PC-9 (cell line): ENCODE measurements at regions not wholly inside any gene's neighbourhood (a gene's known extent, or its start where the extent isn't known, plus 50 kb on each side); places are given as distances from the start of the nearest gene placed in this dataset.

Experiments
- BruUV-seq: library from RNA; stranded (reverse); fragments of 400-500 nt; replicated peaks from 2 replicates; lab custom pipeline; 2021; lab: Mats Ljungman, UMichigan
- CTCF ChIA-PET: fragments of 300-600 bp; sonication (Branson Sonifier 250); formaldehyde crosslinking; loops from one replicate; lab custom pipeline; 2022; ENCODE audit warnings: antibody characterized with exemption; lab: Charles Lee
- POLR2A ChIA-PET: fragments of 300-600 bp; sonication (Branson Sonifier 250); formaldehyde crosslinking; loops from one replicate; lab custom pipeline; 2022; ENCODE audit warnings: antibody characterized with exemption; ENCODE audit not compliant: unreplicated experiment; lab: Charles Lee
- DNase-seq, 2 experiments: peaks; one replicate each; pipeline versions ENCODE4 v3.0.0 to v3.0.0-alpha.2; 2015 to 2022; ENCODE audit warnings: mixed read lengths in 1 of 2
- H2AFZ ChIP-seq: fragments of 200-600 bp; sonication (generic); 2 replicates; pipeline ENCODE4 v1.8.1; 2017; ENCODE audit warnings: antibody characterized with exemption
- H3F3A ChIP-seq: fragments of 200-600 bp; sonication (generic); 2 replicates; pipeline ENCODE4 v1.8.1; 2017; ENCODE audit warnings: antibody characterized with exemption, mild to moderate bottlenecking, low read depth; ENCODE audit not compliant: insufficient read depth
- H3K27ac ChIP-seq: fragments of 200-600 bp; sonication (generic); 2 replicates; pipeline ENCODE4 v1.6.1; 2016; ENCODE audit warnings: mixed run types
- H3K27me3 ChIP-seq: fragments of 200-600 bp; sonication (generic); 2 replicates; pipeline ENCODE4 v1.6.1; 2016; ENCODE audit warnings: low read depth, mixed run types; ENCODE audit not compliant: insufficient read depth
- H3K36me3 ChIP-seq: fragments of 200-600 bp; sonication (generic); 2 replicates; pipeline ENCODE4 v1.6.1; 2016; ENCODE audit warnings: low read depth, mixed run types
- H3K4me1 ChIP-seq: fragments of 200-600 bp; sonication (generic); replicated peaks from 2 replicates; pipeline ENCODE4 v1.6.1; 2016; ENCODE audit warnings: mixed run types; ENCODE audit not compliant: insufficient read depth
- H3K4me2 ChIP-seq: fragments of 200-600 bp; sonication (generic); 2 replicates; pipeline ENCODE4 v1.6.1; 2017; ENCODE audit warnings: mixed run types
- H3K4me3 ChIP-seq: fragments of 200-600 bp; sonication (generic); 2 replicates; pipeline ENCODE4 v1.6.1; 2016; ENCODE audit warnings: mixed run types
- H3K79me2 ChIP-seq: fragments of 200-600 bp; sonication (generic); 2 replicates; pipeline ENCODE4 v1.6.1; 2017; ENCODE audit warnings: low read depth, mixed run types
- H3K9me2 ChIP-seq: fragments of 200-600 bp; sonication (generic); 2 replicates; pipeline ENCODE4 v1.8.1; 2017; ENCODE audit warnings: mild to moderate bottlenecking; ENCODE audit not compliant: insufficient read depth
- H3K9me3 ChIP-seq: fragments of 200-600 bp; sonication (generic); 2 replicates; pipeline ENCODE4 v1.8.1; 2016; ENCODE audit warnings: low read depth; ENCODE audit not compliant: insufficient read depth
- H4K20me1 ChIP-seq: fragments of 200-600 bp; sonication (generic); 2 replicates; pipeline ENCODE4 v1.8.1; 2017; ENCODE audit not compliant: insufficient read depth
- CTCF ChIP-seq: fragments of 200-600 bp; sonication (generic); conservative IDR thresholded peaks from 2 replicates; pipeline ENCODE4 v1.6.1; 2017; ENCODE audit warnings: mixed run types, antibody characterized with exemption, mild to moderate bottlenecking, moderate library complexity
- EZH2 ChIP-seq: fragments of 200-600 bp; sonication (generic); IDR thresholded peaks from 2 replicates; pipeline ENCODE4 v1.8.0; 2017; ENCODE audit warnings: antibody characterized with exemption, low read depth
- intact Hi-C: fragments of 100-400 bp; cut with micrococcal nuclease; formaldehyde crosslinking; loops from one replicate; pipeline ENCODE4 v1.10.0; 2022; ENCODE audit not compliant: unreplicated experiment

GRCh38 chr2:133975676-133976428, 278.0 kb upstream of the MGAT5 start:
- POLR2A ChIA-PET, result no interaction called here
- BruUV-seq, result no TSS peak

GRCh38 chr2:133976659-133977058, 277.2 kb upstream of the MGAT5 start:
- no peaks in the 10 kb centered on the region for H4K20me1 ChIP-seq
- H3K9me3 ChIP-seq, result no peaks in the 10 kb centered on the region
- no peak overlapping the region for H3K27ac ChIP-seq
- H3K36me3 ChIP-seq, result no peaks in the 10 kb centered on the region
- H3K79me2 ChIP-seq, result no peaks in the 10 kb centered on the region
- H2AFZ ChIP-seq, result no peak overlapping the region
- intact Hi-C loops, result no loop called here
- no peaks in the 10 kb centered on the region for H3F3A ChIP-seq
- no peak for DNase-seq
- TF ChIP-seq CTCF, result no peak
- TF ChIP-seq EZH2, result no peak
- H3K4me3 ChIP-seq, result no peak overlapping the region
- POLR2A ChIA-PET, result no interaction called here
- H3K4me2 ChIP-seq, result no peak overlapping the region
- BruUV-seq, result no TSS peak
- H3K9me2 ChIP-seq, result no peaks in the 10 kb centered on the region
- H3K27me3 ChIP-seq, result peaks cover 59% of the 10 kb centered on the region
- no peaks in the 10 kb centered on the region for H3K4me1 ChIP-seq
- CTCF ChIA-PET, result no interaction called here

More at GRCh38 chr2:133975676-133976428, 278.0 kb upstream of the MGAT5 start:
- Histone ChIP-seq H3K4me2 (no peak overlapping the region), H3K27ac (no peak overlapping the region), H3K4me3 (no peak overlapping the region), H3K36me3 (no peaks in the 10 kb centered on the region), H4K20me1 (no peaks in the 10 kb centered on the region), H3K9me2 (no peaks in the 10 kb centered on the region), H3F3A (no peaks in the 10 kb centered on the region), H2AFZ (no peak overlapping the region), H3K79me2 (no peaks in the 10 kb centered on the region), H3K27me3 (peaks cover 66% of the 10 kb centered on the region), H3K4me1 (no peaks in the 10 kb centered on the region), H3K9me3 (no peaks in the 10 kb centered on the region)
- intact Hi-C loops, result no loop called here
- CTCF ChIA-PET, result no interaction called here
- DNase-seq, result no peak
- TF ChIP-seq CTCF (no peak), EZH2 (no peak)

GRCh38 chr2:133977405-133977804, 276.5 kb upstream of the MGAT5 start:
- CTCF ChIA-PET, result no interaction called here
- intact Hi-C loops, result no loop called here
- Histone ChIP-seq H4K20me1 (no peaks in the 10 kb centered on the region), H3K4me1 (no peaks in the 10 kb centered on the region), H2AFZ (no peak overlapping the region), H3K27ac (no peak overlapping the region), H3K4me3 (no peak overlapping the region), H3K79me2 (no peaks in the 10 kb centered on the region), H3K9me3 (no peaks in the 10 kb centered on the region), H3K9me2 (no peaks in the 10 kb centered on the region), H3K27me3 (peaks cover 52% of the 10 kb centered on the region), H3F3A (no peaks in the 10 kb centered on the region), H3K4me2 (no peak overlapping the region), H3K36me3 (no peaks in the 10 kb centered on the region)
- POLR2A ChIA-PET, result no interaction called here
- no peak for DNase-seq
- BruUV-seq, result no TSS peak
- no peak for TF ChIP-seq CTCF
- TF ChIP-seq EZH2, result no peak
